Stimulated activated naive CD8-positive, alpha-beta T cell treated with anti-CD3 and anti-CD28 coated beads, Interleukin-15, Interleukin-2, amounts not matched to agents 100 U/mL and 50 U/mL, for 24 hours (primary cell): ENCODE measurements at regions not wholly inside any gene's neighbourhood (a gene's known extent, or its start where the extent isn't known, plus 50 kb on each side); places are given as distances from the start of the nearest gene placed in this dataset.

Experiments
- ATAC-seq: fragments of 150-1000 bp; cut with Tn5 transposase; one replicate; pipeline ENCODE4 v1.10.0; 2021
- DNase-seq: peaks from one replicate; pipeline ENCODE4 v3.0.0; 2021

GRCh38 chr13:40168425-40169166 lies 497.8 kb downstream of the FOXO1 start:
- DNase-seq (no peak), ATAC-seq (no peak)

- ATAC-seq (no peak), DNase-seq (no peak)
Observed at GRCh38 chr13:40169476-40169875, 497.0 kb downstream of the FOXO1 start.

GRCh38 chr13:40170091-40170490 lies 496.4 kb downstream of the FOXO1 start:
- ATAC-seq (no peak), DNase-seq (no peak)

GRCh38 chr13:40170982-40171381 lies 495.5 kb downstream of the FOXO1 start:
- ATAC-seq = peak; percentile 96
- peak; percentile 56 for DNase-seq

- ATAC-seq = no peak
- no peak for DNase-seq
Observed at GRCh38 chr13:40171566-40171965, 494.9 kb downstream of the FOXO1 start.

- no peak for ATAC-seq
- no peak for DNase-seq
Observed at GRCh38 chr13:40172149-40172591, 494.3 kb downstream of the FOXO1 start.

- DNase-seq = no peak
- ATAC-seq = no peak
Observed at GRCh38 chr13:40172878-40173277, 493.6 kb downstream of the FOXO1 start.

GRCh38 chr13:40175639-40176038 lies 490.8 kb downstream of the FOXO1 start:
- ATAC-seq (no peak), DNase-seq (no peak)

- DNase-seq = no peak
- ATAC-seq = no peak
Observed at GRCh38 chr13:40176242-40176641, 490.2 kb downstream of the FOXO1 start.

- ATAC-seq = no peak
Observed at GRCh38 chr13:40178130-40178529, 488.3 kb downstream of the FOXO1 start.

GRCh38 chr13:40179445-40180281 lies 486.8 kb downstream of the FOXO1 start:
- no peak for ATAC-seq

More at GRCh38 chr13:40178130-40178529, 488.3 kb downstream of the FOXO1 start:
- no peak for DNase-seq

GRCh38 chr13:40180776-40181175 lies 485.7 kb downstream of the FOXO1 start:
- ATAC-seq (no peak), DNase-seq (no peak)

More at GRCh38 chr13:40179445-40180281, 486.8 kb downstream of the FOXO1 start:
- DNase-seq = no peak

GRCh38 chr13:40181203-40181845 lies 485.1 kb downstream of the FOXO1 start:
- DNase-seq = no peak

GRCh38 chr13:40182591-40182990 lies 483.9 kb downstream of the FOXO1 start:
- no peak for DNase-seq
- ATAC-seq = no peak

More at GRCh38 chr13:40181203-40181845, 485.1 kb downstream of the FOXO1 start:
- peak; percentile 51 for ATAC-seq

- ATAC-seq = no peak
- no peak for DNase-seq
Observed at GRCh38 chr13:40185414-40185813, 481.0 kb downstream of the FOXO1 start.

- DNase-seq (no peak), ATAC-seq (no peak)
Observed at GRCh38 chr13:40186041-40186440, 480.4 kb downstream of the FOXO1 start.

- DNase-seq (no peak), ATAC-seq (no peak)
Observed at GRCh38 chr13:40186626-40187323, 479.7 kb downstream of the FOXO1 start.

- ATAC-seq (peak; percentile 51), DNase-seq (peak; percentile 46)
Observed at GRCh38 chr13:40187324-40187795, 479.1 kb downstream of the FOXO1 start.

GRCh38 chr13:40187841-40188591 lies 478.4 kb downstream of the FOXO1 start:
- DNase-seq = peak; percentile 42
- ATAC-seq = no peak

- ATAC-seq (peak; percentile 69), DNase-seq (no peak)
Observed at GRCh38 chr13:40189426-40189825, 477.0 kb downstream of the FOXO1 start.
